H1 (cell line): ENCODE measurements at regions not wholly inside any gene's neighbourhood (a gene's known extent, or its start where the extent isn't known, plus 50 kb on each side); places are given as distances from the start of the nearest gene placed in this dataset.

ENCODE experiments used
- CTCF ChIA-PET: fragments of 300-600 bp; sonication (Branson Sonifier 250); formaldehyde crosslinking; loops from one replicate; lab custom pipeline; 2021; ENCODE audit not compliant: partially characterized antibody; lab: Charles Lee
- POLR2A ChIA-PET: fragments of 300-600 bp; sonication (Branson Sonifier 250); formaldehyde crosslinking; loops from one replicate; lab custom pipeline; 2021; ENCODE audit warnings: inconsistent platforms; ENCODE audit not compliant: partially characterized antibody; lab: Charles Lee
- DNase-seq, 2 experiments: peaks; one replicate each; pipeline versions ENCODE4 v3.0.0 to v3.0.0-alpha.2; 2010 to 2022; ENCODE audit warnings: low spot score in 2 of 2, low read depth in 1 of 2, mixed read lengths in 1 of 2
- FAIRE-seq: peaks from 2 replicates; lab custom pipeline; 2011; peaks lifted over from hg19 to GRCh38; lab: Jason Lieb, UNC
- H2AFZ ChIP-seq: 2 replicates; pipeline ENCODE4 v1.8.1; 2012; ENCODE audit warnings: low read length, inconsistent platforms
- H2AK5ac ChIP-seq: 2 replicates; pipeline ENCODE4 v1.6.1; 2013; ENCODE audit warnings: low read depth, low read length
- H2BK120ac ChIP-seq: replicated peaks from 2 replicates; pipeline ENCODE3; 2013; ENCODE audit warnings: low read depth, low read length, inconsistent platforms
- H2BK12ac ChIP-seq: 2 replicates; pipeline ENCODE4 v1.6.1; 2013; ENCODE audit warnings: low read depth, low read length
- H2BK15ac ChIP-seq: 2 replicates; pipeline ENCODE4 v1.6.1; 2013; ENCODE audit warnings: low read length
- H2BK20ac ChIP-seq: 2 replicates; pipeline ENCODE4 v1.6.1; 2013; ENCODE audit warnings: low read length
- H2BK5ac ChIP-seq: 2 replicates; pipeline ENCODE4 v1.6.1; 2013; ENCODE audit warnings: low read depth, low read length
- H3K14ac ChIP-seq: 2 replicates; pipeline ENCODE4 v1.6.1; 2013; ENCODE audit warnings: inconsistent platforms; ENCODE audit not compliant: insufficient read length
- H3K18ac ChIP-seq: 2 replicates; pipeline ENCODE4 v1.6.1; 2013; ENCODE audit warnings: low read length; ENCODE audit errors: extremely low read depth
- H3K23ac ChIP-seq: 2 replicates; pipeline ENCODE4 v1.6.1; 2013; ENCODE audit warnings: inconsistent platforms; ENCODE audit not compliant: insufficient read length
- H3K23me2 ChIP-seq: 2 replicates; pipeline ENCODE4 v1.6.1; 2013; ENCODE audit warnings: low read depth, low read length
- H3K27ac ChIP-seq: 2 replicates; pipeline ENCODE4 v1.6.1; 2011; ENCODE audit warnings: low read depth, low read length, inconsistent platforms
- H3K27me3 ChIP-seq, 4 experiments: replicated peaks in 1 of 4; 1 replicate in 1 of 4; 2 replicates in 3 of 4; pipeline versions ENCODE4 v1.6.1 to v1.8.1; 2011 to 2013; ENCODE audit warnings: low read length in 3 of 4, mild to moderate bottlenecking in 3 of 4, inconsistent platforms in 2 of 4, mixed read lengths in 2 of 4, moderate library complexity in 1 of 4; ENCODE audit not compliant: control insufficient read depth in 3 of 4, insufficient read depth in 3 of 4; ENCODE audit errors: extremely low read depth in 1 of 4
- H3K36me3 ChIP-seq, 4 experiments: 2 replicates each; pipeline versions ENCODE4 v1.6.1 to v1.8.1; 2011 to 2013; ENCODE audit warnings: mild to moderate bottlenecking in 4 of 4, low read length in 3 of 4, moderate library complexity in 2 of 4, control low read depth in 1 of 4, inconsistent platforms in 1 of 4; ENCODE audit not compliant: insufficient read depth in 4 of 4, control insufficient read depth in 2 of 4
- H3K4ac ChIP-seq: replicated peaks from 2 replicates; pipeline ENCODE3; 2013; ENCODE audit warnings: low read length, low read depth, mixed read lengths, inconsistent platforms; ENCODE audit not compliant: insufficient read length
- H3K4me1 ChIP-seq, 4 experiments: replicated peaks in 1 of 4; 1 replicate in 1 of 4; 2 replicates in 3 of 4; pipeline versions ENCODE4 v1.6.1 to v1.8.1; 2011 to 2013; ENCODE audit warnings: low read length in 3 of 4, inconsistent platforms in 2 of 4, mixed read lengths in 1 of 4; ENCODE audit not compliant: insufficient read depth in 4 of 4, control insufficient read depth in 3 of 4
- H3K4me2 ChIP-seq, 2 experiments: 2 replicates each; pipeline versions ENCODE4 v1.6.1 to v1.8.1; 2011 to 2013; ENCODE audit warnings: low read depth in 2 of 2, low read length in 2 of 2, control low read depth in 1 of 2, inconsistent platforms in 1 of 2, mild to moderate bottlenecking in 1 of 2; ENCODE audit not compliant: insufficient read depth in 1 of 2
- H3K4me3 ChIP-seq, 4 experiments: fragments of 200-600, 300-600 bp in 1 of 4; sonication (generic), shearing (Covaris generic), sonication (Bioruptor Twin) in 1 of 4; 2 replicates each; pipeline versions ENCODE4 v1.5.1 to v1.8.1; 2011 to 2016; ENCODE audit warnings: low read length in 4 of 4, low read depth in 3 of 4, control low read depth in 2 of 4, inconsistent platforms in 2 of 4, mild to moderate bottlenecking in 2 of 4, mixed read lengths in 1 of 4, moderate library complexity in 1 of 4; ENCODE audit not compliant: insufficient read depth in 2 of 4; ENCODE audit errors: extremely low read depth in 1 of 4
- H3K56ac ChIP-seq: replicated peaks from 2 replicates; pipeline ENCODE3; 2013; ENCODE audit warnings: low read depth, mild to moderate bottlenecking, mixed read lengths, low read length, inconsistent platforms; ENCODE audit not compliant: insufficient read length
- H3K79me1 ChIP-seq: 2 replicates; pipeline ENCODE4 v1.6.1; 2013; ENCODE audit warnings: low read depth, low read length, control low read depth
- H3K79me2 ChIP-seq, 2 experiments: 2 replicates each; pipeline versions ENCODE4 v1.6.1 to v1.8.1; 2012 to 2013; ENCODE audit warnings: low read length in 2 of 2, mild to moderate bottlenecking in 2 of 2, inconsistent platforms in 1 of 2; ENCODE audit not compliant: insufficient read depth in 2 of 2, control insufficient read depth in 1 of 2
- H3K9ac ChIP-seq, 4 experiments: replicated peaks in 1 of 4; 1 replicate in 1 of 4; 2 replicates in 3 of 4; pipeline versions ENCODE4 v1.6.1 to v1.8.1; 2011 to 2013; ENCODE audit warnings: low read depth in 3 of 4, low read length in 3 of 4, control low read depth in 2 of 4, mild to moderate bottlenecking in 2 of 4, moderate library complexity in 2 of 4, inconsistent platforms in 1 of 4; ENCODE audit errors: extremely low read depth in 1 of 4
- H3K9me3 ChIP-seq, 2 experiments: 2 replicates each; pipeline versions ENCODE4 v1.6.1 to v1.8.1; 2012 to 2013; ENCODE audit warnings: mild to moderate bottlenecking in 2 of 2, moderate library complexity in 2 of 2, control low read depth in 1 of 2, inconsistent platforms in 1 of 2, low read depth in 1 of 2, low read length in 1 of 2, mixed read lengths in 1 of 2; ENCODE audit not compliant: insufficient read depth in 2 of 2
- H4K20me1 ChIP-seq, 2 experiments: replicated peaks in 1 of 2; 2 replicates each; pipeline versions ENCODE3 to v1.8.1; 2011 to 2013; ENCODE audit warnings: inconsistent platforms in 2 of 2, low read length in 2 of 2, mild to moderate bottlenecking in 1 of 2; ENCODE audit not compliant: insufficient read depth in 2 of 2, control insufficient read depth in 1 of 2
- H4K5ac ChIP-seq: 2 replicates; pipeline ENCODE4 v1.6.1; 2013; ENCODE audit warnings: low read length, low read depth, mixed read lengths, inconsistent platforms; ENCODE audit not compliant: insufficient read length
- H4K8ac ChIP-seq: 2 replicates; pipeline ENCODE4 v1.8.0; 2013; ENCODE audit warnings: mild to moderate bottlenecking, moderate library complexity, low read length, inconsistent platforms; ENCODE audit not compliant: insufficient read depth; ENCODE audit errors: extremely low read depth
- H4K91ac ChIP-seq: replicated peaks from 2 replicates; pipeline ENCODE3; 2013; ENCODE audit warnings: low read length, mixed read lengths, inconsistent platforms; ENCODE audit not compliant: insufficient read length
- CBX8 ChIP-seq: fragments of 300-800, 300-1000 bp; sonication (generic); IDR thresholded peaks from 2 replicates; pipeline ENCODE4 v1.7.1; 2016; ENCODE audit warnings: low read depth, low read length, borderline replicate concordance
- CTBP2 ChIP-seq: IDR thresholded peaks from 2 replicates; pipeline ENCODE4 v1.7.0; 2011; ENCODE audit warnings: borderline replicate concordance, mild to moderate bottlenecking, moderate library complexity, mixed read lengths, low read length; ENCODE audit not compliant: insufficient read depth, insufficient read length
- GTF2F1 ChIP-seq: IDR thresholded peaks from 2 replicates; pipeline ENCODE4 v1.6.1; 2012; ENCODE audit warnings: low read depth, low read length, improper control_type of control experiment, borderline replicate concordance
- KDM4A ChIP-seq: IDR thresholded peaks from one replicate; pipeline ENCODE4 v1.7.1; 2012; ENCODE audit warnings: low read depth, mild to moderate bottlenecking, moderate library complexity, low read length, inconsistent platforms; ENCODE audit not compliant: severe bottlenecking
- MAFK ChIP-seq: IDR thresholded peaks from 2 replicates; pipeline ENCODE4 v1.6.1; 2012; ENCODE audit warnings: low read depth, mild to moderate bottlenecking, improper control_type of control experiment, low read length
- NANOG ChIP-seq: IDR thresholded peaks from 2 replicates; pipeline ENCODE4 v1.6.1; 2011; ENCODE audit warnings: low read length, low read depth, mild to moderate bottlenecking, inconsistent platforms; ENCODE audit not compliant: insufficient read depth, poor library complexity, severe bottlenecking
- PHF8 ChIP-seq: fragments of 200-600 bp; sonication (generic); conservative IDR thresholded peaks from 2 replicates; pipeline ENCODE4 v1.7.1; 2012; ENCODE audit warnings: low read depth, mild to moderate bottlenecking, inconsistent platforms, low read length, moderate library complexity
- POLR2AphosphoS5 ChIP-seq: IDR thresholded peaks from 2 replicates; pipeline ENCODE4 v1.6.1; 2011; ENCODE audit warnings: low read depth, low read length
- SP2 ChIP-seq: IDR thresholded peaks from 2 replicates; pipeline ENCODE4 v1.6.1; 2012; ENCODE audit warnings: mild to moderate bottlenecking, low read length, inconsistent platforms
- SP4 ChIP-seq: IDR thresholded peaks from 2 replicates; pipeline ENCODE4 v1.6.1; 2012; ENCODE audit warnings: low read length, inconsistent platforms
- SRF ChIP-seq: IDR thresholded peaks from 2 replicates; pipeline ENCODE4 v1.6.1; 2011; ENCODE audit warnings: mild to moderate bottlenecking, low read depth, low read length, moderate library complexity
- SUZ12 ChIP-seq: fragments of 200-600 bp; sonication (generic); IDR thresholded peaks from 2 replicates; pipeline ENCODE4 v1.6.1; 2012; ENCODE audit warnings: mild to moderate bottlenecking, inconsistent platforms, low read length, moderate library complexity, mixed read lengths
- TCF12 ChIP-seq: IDR thresholded peaks from 2 replicates; pipeline ENCODE4 v1.6.1; 2011; ENCODE audit warnings: low read depth, mild to moderate bottlenecking, low read length
- ZNF274 ChIP-seq: IDR thresholded peaks from 2 replicates; pipeline ENCODE4 v1.7.0; 2012; ENCODE audit warnings: low read length, borderline replicate concordance; ENCODE audit errors: extremely low read depth
- WGBS, 2 experiments: shearing (Covaris generic) in 1 of 2; methylation state at CpG; one replicate each; pipeline versions ENCODE4 v1.1.6 to v1.1.7; 2013 to 2015; ENCODE audit warnings: low lambda C conversion rate in 2 of 2, mixed read lengths in 2 of 2, inconsistent platforms in 1 of 2, low coverage in 1 of 2, missing lambda C conversion rate in 1 of 2; ENCODE audit not compliant: insufficient replicate concordance in 2 of 2, insufficient coverage in 1 of 2, insufficient read length in 1 of 2; ENCODE audit errors: extremely low coverage in 1 of 2, missing lambda C conversion rate in 1 of 2; 5-methylcytosine and 5-hydroxymethylcytosine counted together
- TF ChIP-seq, protein P1 (sequence below): IDR thresholded peaks from 2 replicates; pipeline ENCODE4 v1.6.1; 2012; ENCODE audit warnings: inconsistent platforms

GRCh38 chr12:65567820-65568219 is 256.5 kb upstream of the HMGA2 start:
- peaks cover 0 to 1% (median 0%) of the 10 kb centered on the region in 4 experiments; a peak in 1 of 7 replicates for H3K27me3 ChIP-seq
- TF ChIP-seq SP4 = no peak
- TF ChIP-seq TCF12 = no peak
- no peak for TF ChIP-seq SRF
- no peak for TF ChIP-seq ZNF274
- TF ChIP-seq NANOG = no peak
- TF ChIP-seq KDM4A = no peak
- TF ChIP-seq SUZ12 = no peak
- no peak for TF ChIP-seq CTBP2
- no peak for TF ChIP-seq POLR2AphosphoS5
- TF ChIP-seq CBX8 = no peak
- no peak for TF ChIP-seq PHF8
- no peak for TF ChIP-seq SP2
- TF ChIP-seq MAFK = no peak
- TF ChIP-seq, protein P1, sequence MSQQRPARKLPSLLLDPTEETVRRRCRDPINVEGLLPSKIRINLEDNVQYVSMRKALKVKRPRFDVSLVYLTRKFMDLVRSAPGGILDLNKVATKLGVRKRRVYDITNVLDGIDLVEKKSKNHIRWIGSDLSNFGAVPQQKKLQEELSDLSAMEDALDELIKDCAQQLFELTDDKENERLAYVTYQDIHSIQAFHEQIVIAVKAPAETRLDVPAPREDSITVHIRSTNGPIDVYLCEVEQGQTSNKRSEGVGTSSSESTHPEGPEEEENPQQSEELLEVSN = no peak
- no peak for TF ChIP-seq GTF2F1
- no peaks in the 10 kb centered on the region for H3K79me1 ChIP-seq
- no peaks in the 10 kb centered on the region for H3K4me1 ChIP-seq
- no peak overlapping the region for H2BK20ac ChIP-seq
- ChIA-PET CTCF (interaction anchor here (2.1 kb wide), 1 partner anchor 21 kb away, joined by 7 read pairs; no protein-coding TSS in a partner anchor), POLR2A (no interaction called here)
- H3K18ac ChIP-seq = no peak overlapping the region
- H2BK12ac ChIP-seq = no peak overlapping the region
- H3K23me2 ChIP-seq = no peaks in the 10 kb centered on the region
- no peak for DNase-seq
- no peak overlapping the region for H3K56ac ChIP-seq
- H3K9me3 ChIP-seq = no peaks in the 10 kb centered on the region
- H3K4ac ChIP-seq = no peak overlapping the region
- H4K8ac ChIP-seq = no peak overlapping the region; the same call in 1 of the 2 replicates
- no peak overlapping the region for H2BK15ac ChIP-seq
- H4K5ac ChIP-seq = no peak overlapping the region
- no peak overlapping the region for H2BK5ac ChIP-seq
- no peak overlapping the region for H3K4me2 ChIP-seq
- H3K36me3 ChIP-seq = no peaks in the 10 kb centered on the region
- H4K91ac ChIP-seq = no peak overlapping the region
- no peak overlapping the region for H3K23ac ChIP-seq
- no peak overlapping the region for H2BK120ac ChIP-seq
- WGBS, 2 experiments = 93% methylated on average over 3 of the region's 3 CpGs; no CpG with 5 or more reads in 1 of the 2 experiments
- no peak for FAIRE-seq
- no peaks in the 10 kb centered on the region for H4K20me1 ChIP-seq
- no peak overlapping the region for H3K9ac ChIP-seq
- H3K4me3 ChIP-seq = no peak overlapping the region
- no peak overlapping the region for H3K14ac ChIP-seq
- H3K27ac ChIP-seq = no peak overlapping the region
- H2AK5ac ChIP-seq = no peak overlapping the region
- H2AFZ ChIP-seq = no peak overlapping the region
- H3K79me2 ChIP-seq = no peaks in the 10 kb centered on the region
